OCI-LY7 (cell line): ENCODE measurements at regions not wholly inside any gene's neighbourhood (a gene's known extent, or its start where the extent isn't known, plus 50 kb on each side); places are given as distances from the start of the nearest gene placed in this dataset.

ENCODE experiments used
- CTCF ChIP-seq: fragments of 200-600 bp; sonication (generic); conservative IDR thresholded peaks from 2 replicates; pipeline ENCODE4 v1.5.1; 2014; ENCODE audit warnings: mild to moderate bottlenecking, antibody characterized with exemption, low read length, moderate library complexity, mixed read lengths
- EZH2phosphoT487 ChIP-seq: fragments of 200-600 bp; sonication (generic); IDR thresholded peaks from 2 replicates; pipeline ENCODE4 v1.6.1; 2018; ENCODE audit warnings: low read depth, borderline replicate concordance, mild to moderate bottlenecking, mixed run types, antibody characterized with exemption, low read length, moderate library complexity, mixed read lengths

GRCh38 chr5:51990661-51991180, 607.5 kb downstream of the ISL1 start:
- TF ChIP-seq CTCF (no peak), EZH2phosphoT487 (no peak)
